Gastrocnemius medialis (tissue), 4 donors: ENCODE measurements at regions not wholly inside any gene's neighbourhood (a gene's known extent, or its start where the extent isn't known, plus 50 kb on each side); places are given as distances from the start of the nearest gene placed in this dataset.

Experiments used
- POLR2A ChIP-seq, 2 donors: fragments of 450-650 bp; IDR thresholded peaks; one replicate each; pipeline ENCODE4 v1.6.1; 2017; ENCODE audit warnings: antibody characterized with exemption in 2 of 2, mild to moderate bottlenecking in 2 of 2, moderate library complexity in 2 of 2
- TF ChIP-seq, protein P1 (sequence below), 5 experiments: fragments of 450-650 bp in 3 of 5; fragments of 200-600 bp in 2 of 5; sonication (generic) in 2 of 5; IDR thresholded peaks in 4 of 5; conservative IDR thresholded peaks in 1 of 5; 1 replicate in 4 of 5; 2 replicates in 1 of 5; pipeline ENCODE4 v1.5.1; 2016 to 2019; ENCODE audit warnings: antibody characterized with exemption in 5 of 5, mild to moderate bottlenecking in 3 of 5, moderate library complexity in 3 of 5

DNA sequence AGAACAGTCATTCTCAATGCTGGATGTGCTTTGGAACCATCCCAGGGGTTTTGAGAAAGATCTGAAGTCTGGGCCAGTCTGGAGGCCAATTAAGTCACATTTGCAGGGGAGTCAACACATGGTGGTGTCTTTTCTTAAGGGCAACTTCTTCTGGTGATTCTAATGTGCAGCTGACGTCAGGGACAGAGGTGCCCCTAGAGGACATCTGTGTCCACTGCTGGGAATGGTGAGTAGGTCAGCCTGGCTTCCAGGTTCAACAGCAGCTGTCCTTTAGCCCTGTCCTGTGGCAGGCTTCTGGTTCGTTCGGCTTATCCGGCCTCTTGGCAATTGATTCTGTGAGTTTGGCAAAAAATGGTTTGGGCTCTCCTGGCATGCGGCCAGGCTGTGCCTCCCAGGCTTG lies 269.7 kb upstream of the HABP2 start:
- no peak for TF ChIP-seq POLR2A (IDR thresholded peaks at IDR 0.05)
- TF ChIP-seq, protein P1, sequence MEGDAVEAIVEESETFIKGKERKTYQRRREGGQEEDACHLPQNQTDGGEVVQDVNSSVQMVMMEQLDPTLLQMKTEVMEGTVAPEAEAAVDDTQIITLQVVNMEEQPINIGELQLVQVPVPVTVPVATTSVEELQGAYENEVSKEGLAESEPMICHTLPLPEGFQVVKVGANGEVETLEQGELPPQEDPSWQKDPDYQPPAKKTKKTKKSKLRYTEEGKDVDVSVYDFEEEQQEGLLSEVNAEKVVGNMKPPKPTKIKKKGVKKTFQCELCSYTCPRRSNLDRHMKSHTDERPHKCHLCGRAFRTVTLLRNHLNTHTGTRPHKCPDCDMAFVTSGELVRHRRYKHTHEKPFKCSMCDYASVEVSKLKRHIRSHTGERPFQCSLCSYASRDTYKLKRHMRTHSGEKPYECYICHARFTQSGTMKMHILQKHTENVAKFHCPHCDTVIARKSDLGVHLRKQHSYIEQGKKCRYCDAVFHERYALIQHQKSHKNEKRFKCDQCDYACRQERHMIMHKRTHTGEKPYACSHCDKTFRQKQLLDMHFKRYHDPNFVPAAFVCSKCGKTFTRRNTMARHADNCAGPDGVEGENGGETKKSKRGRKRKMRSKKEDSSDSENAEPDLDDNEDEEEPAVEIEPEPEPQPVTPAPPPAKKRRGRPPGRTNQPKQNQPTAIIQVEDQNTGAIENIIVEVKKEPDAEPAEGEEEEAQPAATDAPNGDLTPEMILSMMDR (IDR thresholded peaks at IDR 0.05 in 4 of 5, conservative IDR thresholded peaks at IDR 0.05 in 1 of 5): no peak
